ENCODE measurements at regions not wholly inside any gene's neighbourhood (a gene's known extent, or its start where the extent isn't known, plus 50 kb on each side); places are given as distances from the start of the nearest gene placed in this dataset.
"Not testable (repeated sequence)": the region's sequence is repeated elsewhere in the genome, so short reads cannot be mapped to it uniquely, and the experiment has no call there.

DNA sequence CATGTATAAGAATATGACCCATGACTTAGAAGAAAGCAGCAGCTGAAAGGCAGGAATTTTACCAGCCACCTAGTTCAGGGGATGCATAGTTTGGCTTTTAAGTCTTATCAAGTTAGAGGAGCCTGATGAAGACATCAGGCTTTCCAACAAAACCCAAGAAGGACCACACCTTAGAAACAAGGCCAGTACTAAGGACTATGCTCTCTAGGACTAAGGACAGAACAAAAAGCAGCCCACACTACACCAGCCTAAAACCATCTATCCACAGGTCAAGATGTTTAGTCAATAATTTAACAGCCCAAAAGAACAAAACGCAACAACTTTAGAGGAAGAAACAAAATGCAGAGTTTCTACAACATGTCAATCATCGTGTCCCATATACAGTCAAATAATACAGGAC is 408.9 kb upstream of the RGMB start:
- no peaks in the 10 kb centered on the region for H3K4me1 Mint-ChIP-seq
- DNase-seq (ENCODE audit: low spot score in 2 of 2, unreplicated experiment in 2 of 2), result no peak
- peaks cover 9% of the 10 kb centered on the region for H3K9me3 Mint-ChIP-seq
- TF ChIP-seq, protein P1, sequence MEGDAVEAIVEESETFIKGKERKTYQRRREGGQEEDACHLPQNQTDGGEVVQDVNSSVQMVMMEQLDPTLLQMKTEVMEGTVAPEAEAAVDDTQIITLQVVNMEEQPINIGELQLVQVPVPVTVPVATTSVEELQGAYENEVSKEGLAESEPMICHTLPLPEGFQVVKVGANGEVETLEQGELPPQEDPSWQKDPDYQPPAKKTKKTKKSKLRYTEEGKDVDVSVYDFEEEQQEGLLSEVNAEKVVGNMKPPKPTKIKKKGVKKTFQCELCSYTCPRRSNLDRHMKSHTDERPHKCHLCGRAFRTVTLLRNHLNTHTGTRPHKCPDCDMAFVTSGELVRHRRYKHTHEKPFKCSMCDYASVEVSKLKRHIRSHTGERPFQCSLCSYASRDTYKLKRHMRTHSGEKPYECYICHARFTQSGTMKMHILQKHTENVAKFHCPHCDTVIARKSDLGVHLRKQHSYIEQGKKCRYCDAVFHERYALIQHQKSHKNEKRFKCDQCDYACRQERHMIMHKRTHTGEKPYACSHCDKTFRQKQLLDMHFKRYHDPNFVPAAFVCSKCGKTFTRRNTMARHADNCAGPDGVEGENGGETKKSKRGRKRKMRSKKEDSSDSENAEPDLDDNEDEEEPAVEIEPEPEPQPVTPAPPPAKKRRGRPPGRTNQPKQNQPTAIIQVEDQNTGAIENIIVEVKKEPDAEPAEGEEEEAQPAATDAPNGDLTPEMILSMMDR (IDR thresholded peaks at IDR 0.05; ENCODE audit: unreplicated experiment), result no peak
- no peak overlapping the region for H3K4me3 Mint-ChIP-seq
- no peaks in the 10 kb centered on the region for H3K36me3 Mint-ChIP-seq
- H3K27ac Mint-ChIP-seq, result no peak overlapping the region
- H3K27me3 Mint-ChIP-seq (ENCODE audit: low read depth), result no peaks in the 10 kb centered on the region

GRCh38 chr5:98365126-98365525 is 408.3 kb upstream of the RGMB start:
- no peaks in the 10 kb centered on the region for H3K36me3 Mint-ChIP-seq
- no peaks in the 10 kb centered on the region for H3K4me1 Mint-ChIP-seq
- TF ChIP-seq, protein P1 (IDR thresholded peaks at IDR 0.05; ENCODE audit: unreplicated experiment), result no peak
- H3K27me3 Mint-ChIP-seq (ENCODE audit: low read depth), result no peaks in the 10 kb centered on the region
- no peak overlapping the region for H3K4me3 Mint-ChIP-seq
- no peak for DNase-seq (ENCODE audit: low spot score in 2 of 2, unreplicated experiment in 2 of 2)
- peaks cover 3% of the 10 kb centered on the region for H3K9me3 Mint-ChIP-seq
- H3K27ac Mint-ChIP-seq, result no peak overlapping the region

DNA sequence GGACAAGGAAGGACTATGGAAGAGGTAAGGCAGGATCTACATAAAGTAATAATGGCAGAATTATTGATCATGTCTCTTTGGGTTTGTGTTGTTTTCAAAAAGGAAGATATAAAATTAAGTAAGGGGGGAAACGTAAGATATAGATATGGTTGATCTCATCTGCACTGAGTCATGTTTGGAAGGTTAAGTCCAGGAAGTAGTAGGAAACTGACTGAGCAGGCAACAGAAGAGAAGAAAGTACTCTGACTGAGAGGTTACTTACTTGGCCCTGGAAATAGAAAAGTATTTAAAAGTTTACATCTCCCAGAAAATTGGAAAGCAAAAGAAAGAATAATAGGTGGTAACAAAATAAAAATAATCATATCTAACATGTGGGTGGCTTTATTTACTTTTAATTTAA is 405.3 kb upstream of the RGMB start:
- H3K9me3 Mint-ChIP-seq, result no peaks in the 10 kb centered on the region
- H3K36me3 Mint-ChIP-seq, result no peaks in the 10 kb centered on the region
- no peak for DNase-seq (ENCODE audit: low spot score in 2 of 2, unreplicated experiment in 2 of 2)
- no peak overlapping the region for H3K27ac Mint-ChIP-seq
- no peaks in the 10 kb centered on the region for H3K27me3 Mint-ChIP-seq (ENCODE audit: low read depth)
- no peaks in the 10 kb centered on the region for H3K4me1 Mint-ChIP-seq
- no peak overlapping the region for H3K4me3 Mint-ChIP-seq
- TF ChIP-seq, protein P1 (IDR thresholded peaks at IDR 0.05; ENCODE audit: unreplicated experiment), result no peak

DNA sequence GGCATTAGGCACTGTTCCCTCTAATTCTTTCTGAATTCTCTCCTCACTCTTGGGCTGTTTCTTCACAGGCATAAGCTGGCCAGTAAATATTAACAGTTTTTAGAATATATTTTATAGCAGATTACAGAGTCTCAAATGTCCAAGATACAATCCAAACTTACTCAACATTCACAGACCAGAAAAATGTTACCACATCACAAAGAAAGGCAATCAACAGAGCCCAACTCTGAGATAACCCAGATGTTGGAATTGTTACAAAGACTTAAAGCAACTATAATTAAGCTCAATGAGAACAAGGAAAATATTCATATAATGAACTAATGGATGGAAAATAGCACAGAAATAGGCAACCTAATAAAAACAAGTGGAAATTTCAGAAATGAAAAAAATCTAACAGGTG is 401.1 kb upstream of the RGMB start:
- Mint-ChIP-seq H3K27ac (no peak overlapping the region), H3K27me3 (ENCODE audit: low read depth) (no peaks in the 10 kb centered on the region), H3K36me3 (no peaks in the 10 kb centered on the region), H3K9me3 (no peaks in the 10 kb centered on the region), H3K4me3 (no peak overlapping the region), H3K4me1 (no peaks in the 10 kb centered on the region)
- TF ChIP-seq, protein P1 (IDR thresholded peaks at IDR 0.05; ENCODE audit: unreplicated experiment), result no peak
- no peak for DNase-seq (ENCODE audit: low spot score in 2 of 2, unreplicated experiment in 2 of 2)

GRCh38 chr5:98391921-98392625 is 381.4 kb upstream of the RGMB start:
- Mint-ChIP-seq H3K36me3 (no peaks in the 10 kb centered on the region), H3K27me3 (ENCODE audit: low read depth) (no peaks in the 10 kb centered on the region), H3K4me3 (no peak overlapping the region), H3K4me1 (no peaks in the 10 kb centered on the region), H3K27ac (no peak overlapping the region), H3K9me3 (peaks cover 5% of the 10 kb centered on the region)
- DNase-seq (ENCODE audit: low spot score in 2 of 2, unreplicated experiment in 2 of 2), result no peak
- TF ChIP-seq, protein P1 (IDR thresholded peaks at IDR 0.05; ENCODE audit: unreplicated experiment), result no peak

DNA sequence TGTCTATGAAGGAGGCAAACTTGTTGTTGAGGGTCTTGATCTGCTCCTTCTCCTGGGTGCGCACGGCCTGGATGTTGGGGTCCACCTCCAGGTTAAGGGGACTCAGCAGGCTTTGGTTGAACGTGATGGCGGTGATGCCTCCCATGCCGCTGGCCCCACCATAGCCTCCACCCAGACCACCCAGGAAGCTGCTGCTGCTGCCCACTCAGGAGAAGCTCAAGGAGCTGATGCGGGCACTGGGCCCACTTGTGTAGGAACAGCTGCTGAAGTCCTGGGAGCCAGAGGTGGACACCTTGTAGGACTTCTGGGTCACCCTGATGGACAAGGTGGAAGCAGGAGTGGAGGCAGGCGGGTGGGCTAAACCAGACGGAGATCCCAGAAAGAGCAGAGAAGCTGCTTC is 380.3 kb upstream of the RGMB start:
- H3K36me3 Mint-ChIP-seq; H3K4me1 Mint-ChIP-seq; H3K9me3 Mint-ChIP-seq; H3K27me3 Mint-ChIP-seq (ENCODE audit: low read depth); H3K4me3 Mint-ChIP-seq; DNase-seq (ENCODE audit: low spot score in 2 of 2, unreplicated experiment in 2 of 2); H3K27ac Mint-ChIP-seq: not testable (repeated sequence)

Data from mesothelial cell of epicardium (in vitro differentiated cells).